GM10266 (cell line): ENCODE measurements at regions not wholly inside any gene's neighbourhood (a gene's known extent, or its start where the extent isn't known, plus 50 kb on each side); places are given as distances from the start of the nearest gene placed in this dataset.

Source experiments
- DNase-seq: peaks from one replicate; pipeline ENCODE4 v3.0.0; 2012; ENCODE audit errors: extremely low spot score
- TF ChIP-seq, protein P1 (sequence below): IDR thresholded peaks from 2 replicates; pipeline ENCODE4 v1.5.1; 2012; ENCODE audit warnings: mild to moderate bottlenecking, low read depth; ENCODE audit not compliant: control insufficient read depth, insufficient read depth; ENCODE audit errors: missing control alignments

DNA sequence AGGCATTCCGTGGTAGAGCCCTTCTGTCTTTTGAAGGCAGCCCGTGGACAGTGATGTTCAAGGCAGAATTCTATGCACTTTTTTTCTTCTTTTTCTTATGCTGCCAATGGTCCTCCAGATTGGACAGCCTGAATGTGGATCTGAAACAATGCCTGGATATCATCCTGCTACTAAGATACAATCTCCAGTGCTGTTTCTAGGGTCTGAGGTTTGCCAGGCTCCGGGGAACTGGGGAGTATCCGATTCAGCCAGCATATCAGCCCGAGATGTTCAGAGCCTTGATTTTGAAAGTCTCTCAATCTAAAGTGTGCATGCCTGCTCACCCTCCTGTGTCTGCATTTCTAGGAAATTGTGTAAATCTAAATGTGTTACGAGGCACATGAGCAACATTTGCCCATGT lies 103.8 kb upstream of the WWC1 start:
- DNase-seq = no peak
- TF ChIP-seq, protein P1, sequence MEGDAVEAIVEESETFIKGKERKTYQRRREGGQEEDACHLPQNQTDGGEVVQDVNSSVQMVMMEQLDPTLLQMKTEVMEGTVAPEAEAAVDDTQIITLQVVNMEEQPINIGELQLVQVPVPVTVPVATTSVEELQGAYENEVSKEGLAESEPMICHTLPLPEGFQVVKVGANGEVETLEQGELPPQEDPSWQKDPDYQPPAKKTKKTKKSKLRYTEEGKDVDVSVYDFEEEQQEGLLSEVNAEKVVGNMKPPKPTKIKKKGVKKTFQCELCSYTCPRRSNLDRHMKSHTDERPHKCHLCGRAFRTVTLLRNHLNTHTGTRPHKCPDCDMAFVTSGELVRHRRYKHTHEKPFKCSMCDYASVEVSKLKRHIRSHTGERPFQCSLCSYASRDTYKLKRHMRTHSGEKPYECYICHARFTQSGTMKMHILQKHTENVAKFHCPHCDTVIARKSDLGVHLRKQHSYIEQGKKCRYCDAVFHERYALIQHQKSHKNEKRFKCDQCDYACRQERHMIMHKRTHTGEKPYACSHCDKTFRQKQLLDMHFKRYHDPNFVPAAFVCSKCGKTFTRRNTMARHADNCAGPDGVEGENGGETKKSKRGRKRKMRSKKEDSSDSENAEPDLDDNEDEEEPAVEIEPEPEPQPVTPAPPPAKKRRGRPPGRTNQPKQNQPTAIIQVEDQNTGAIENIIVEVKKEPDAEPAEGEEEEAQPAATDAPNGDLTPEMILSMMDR = no peak

DNA sequence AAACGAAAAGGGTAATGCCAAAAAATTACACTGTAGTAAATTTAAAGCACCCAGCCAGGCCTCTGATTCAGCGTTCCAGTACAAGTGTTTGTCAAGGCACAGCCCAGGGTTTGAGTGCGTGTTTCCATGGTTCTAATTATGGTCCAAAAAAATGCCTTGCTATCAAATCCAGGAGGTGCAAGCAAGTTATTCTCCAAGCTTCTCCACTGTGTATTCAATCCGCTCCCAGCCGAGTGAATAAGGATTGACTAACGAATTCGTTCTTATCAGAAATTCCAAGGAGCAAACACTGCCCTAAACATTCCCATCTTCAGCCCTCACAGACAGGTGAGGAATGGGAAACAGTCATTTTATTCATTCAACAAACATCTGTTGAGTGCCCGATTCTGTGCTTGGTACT lies 103.3 kb upstream of the WWC1 start:
- TF ChIP-seq, protein P1 = no peak
- DNase-seq = no peak

- DNase-seq = no peak
- TF ChIP-seq, protein P1 = no peak
These were observed 99.3 kb upstream of the WWC1 start for GRCh38 chr5:168192120-168192519.

DNA sequence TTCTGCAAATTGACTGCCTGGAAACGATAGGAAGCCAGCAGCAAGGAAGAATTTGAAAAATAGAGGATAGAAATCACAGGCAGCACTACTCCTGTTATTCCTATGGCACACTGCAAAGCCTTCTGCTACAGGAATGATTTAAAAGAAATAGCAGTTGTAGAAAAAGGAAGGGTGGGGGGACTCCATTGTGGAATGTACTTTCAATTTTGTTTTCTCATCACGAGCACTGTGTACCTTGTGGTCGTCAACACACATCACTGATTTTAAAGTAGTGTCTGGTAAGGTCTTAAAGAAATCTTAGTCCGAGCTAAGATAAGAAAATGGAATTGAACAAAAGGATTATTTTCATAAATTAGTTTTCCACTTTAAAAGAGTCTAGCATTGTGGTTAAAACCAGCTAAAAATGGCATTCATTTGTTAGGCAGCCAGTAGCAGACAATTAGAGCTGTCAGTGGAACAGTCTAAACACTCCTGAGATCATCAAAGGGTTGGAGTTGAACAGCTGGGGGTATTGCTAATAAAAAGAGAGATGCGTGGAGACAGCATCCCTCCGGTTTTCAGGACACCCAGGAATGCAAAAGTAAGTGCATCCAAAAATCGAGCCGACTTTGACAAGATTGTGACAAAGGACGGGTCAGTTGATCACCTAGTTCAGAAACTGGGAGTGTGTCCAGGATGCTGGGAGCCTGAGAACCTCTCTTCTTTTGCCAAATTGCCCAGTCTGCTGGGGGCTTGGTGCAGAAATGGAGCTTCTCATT lies 97.8 kb upstream of the WWC1 start:
- DNase-seq = no peak
- TF ChIP-seq, protein P1 = no peak

GRCh38 chr5:168195110-168195509 lies 96.3 kb upstream of the WWC1 start:
- TF ChIP-seq, protein P1 = no peak
- DNase-seq = no peak

- DNase-seq = no peak
- TF ChIP-seq, protein P1 = no peak
These were observed 93.1 kb upstream of the WWC1 start for GRCh38 chr5:168198359-168198758.

DNA sequence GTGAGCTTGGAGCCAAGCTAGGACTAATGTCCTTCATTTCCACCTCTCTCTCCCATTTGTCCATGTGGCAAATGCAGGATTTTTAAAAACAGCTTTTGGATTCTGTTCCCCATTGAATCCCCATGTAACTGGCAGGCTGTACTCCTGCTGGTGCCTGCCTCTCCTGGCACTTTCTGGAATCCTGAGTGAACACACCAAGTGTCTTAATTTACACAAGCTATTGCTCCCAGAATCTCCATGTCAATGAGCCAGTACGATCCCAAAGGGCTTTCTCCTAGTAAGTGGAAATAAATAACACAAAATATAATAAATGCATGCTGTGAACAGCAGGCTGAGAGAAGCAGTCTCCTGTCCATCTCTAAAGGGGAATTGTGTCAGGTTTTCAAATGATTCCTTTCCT lies 88.4 kb upstream of the WWC1 start:
- DNase-seq = no peak
- TF ChIP-seq, protein P1 = no peak
